Activated naive CD4-positive, alpha-beta T cell treated with anti-CD3 and anti-CD28 coated beads for 36 hours (primary cell): ENCODE measurements at regions not wholly inside any gene's neighbourhood (a gene's known extent, or its start where the extent isn't known, plus 50 kb on each side); places are given as distances from the start of the nearest gene placed in this dataset.
"Not testable (repeated sequence)": the region's sequence is repeated elsewhere in the genome, so short reads cannot be mapped to it uniquely, and the experiment has no call there.

ENCODE experiments used
- CTCF ChIA-PET: fragments of 350-600 bp; sonication (Branson Sonifier 250); formaldehyde crosslinking; loops from one replicate; lab custom pipeline; 2021; ENCODE audit warnings: antibody characterized with exemption; lab: Charles Lee
- DNase-seq: peaks from one replicate; pipeline ENCODE4 v3.0.0-alpha.2; 2020
- H3K27ac Mint-ChIP-seq: one replicate; pipeline ENCODE4 v1.8.0; 2021; ENCODE audit warnings: mild to moderate bottlenecking, mixed read lengths
- H3K27me3 Mint-ChIP-seq: one replicate; pipeline ENCODE4 v1.8.0; 2021; ENCODE audit warnings: low read depth, mixed read lengths
- H3K36me3 Mint-ChIP-seq: one replicate; pipeline ENCODE4 v1.8.0; 2021; ENCODE audit warnings: low read depth, mixed read lengths
- H3K4me1 Mint-ChIP-seq: one replicate; pipeline ENCODE4 v1.8.0; 2021; ENCODE audit warnings: low read depth, mixed read lengths
- H3K4me3 Mint-ChIP-seq: one replicate; pipeline ENCODE4 v1.8.0; 2021; ENCODE audit warnings: mild to moderate bottlenecking, moderate library complexity, mixed read lengths
- H3K9me3 Mint-ChIP-seq: one replicate; pipeline ENCODE4 v1.8.0; 2021; ENCODE audit warnings: mixed read lengths
- intact Hi-C: fragments of 100-400 bp; cut with micrococcal nuclease; formaldehyde crosslinking; loops from one replicate; pipeline ENCODE4 v1.15.1; 2023

- CTCF ChIA-PET, result no interaction called here
- DNase-seq, result no peak
- H3K27me3 Mint-ChIP-seq, result no peaks in the 10 kb centered on the region
- H3K4me3 Mint-ChIP-seq, result no peak overlapping the region
- H3K27ac Mint-ChIP-seq, result no peak overlapping the region
- no peaks in the 10 kb centered on the region for H3K36me3 Mint-ChIP-seq
- H3K9me3 Mint-ChIP-seq, result no peaks in the 10 kb centered on the region
- no peaks in the 10 kb centered on the region for H3K4me1 Mint-ChIP-seq
- intact Hi-C loops, result no loop called here
Observed at GRCh38 chr5:126122942-126123341, 300.3 kb upstream of the GRAMD2B start.

- DNase-seq, result no peak
- H3K27ac Mint-ChIP-seq, result no peak overlapping the region
- H3K4me1 Mint-ChIP-seq, result no peaks in the 10 kb centered on the region
- no peaks in the 10 kb centered on the region for H3K36me3 Mint-ChIP-seq
- intact Hi-C loops, result no loop called here
- CTCF ChIA-PET, result no interaction called here
- no peaks in the 10 kb centered on the region for H3K27me3 Mint-ChIP-seq
- H3K9me3 Mint-ChIP-seq, result peaks cover 4% of the 10 kb centered on the region
- H3K4me3 Mint-ChIP-seq, result no peak overlapping the region
Observed at GRCh38 chr5:126124706-126125345, 298.4 kb upstream of the GRAMD2B start.

DNA sequence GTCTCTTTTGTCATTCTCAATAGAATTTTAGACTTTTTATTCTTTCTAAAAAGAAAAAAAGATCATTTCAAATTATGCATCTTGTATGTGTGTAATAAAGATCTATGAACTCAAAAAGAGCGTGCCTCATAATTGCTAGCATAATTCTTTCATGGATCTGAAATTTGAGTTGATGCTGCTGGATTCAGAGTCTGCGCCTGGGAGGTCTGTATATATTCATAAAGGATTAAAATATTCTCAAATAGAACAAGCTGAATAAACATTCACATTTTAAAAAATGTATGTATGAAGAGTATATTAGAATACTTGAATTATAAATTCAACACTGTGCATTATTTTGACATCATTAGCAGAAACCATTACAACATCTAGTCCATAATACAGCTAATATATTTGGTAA, 297.8 kb upstream of the GRAMD2B start:
- peaks cover 4% of the 10 kb centered on the region for H3K9me3 Mint-ChIP-seq
- no peaks in the 10 kb centered on the region for H3K36me3 Mint-ChIP-seq
- H3K4me1 Mint-ChIP-seq, result no peaks in the 10 kb centered on the region
- intact Hi-C loops, result no loop called here
- no peak for DNase-seq
- H3K27me3 Mint-ChIP-seq, result no peaks in the 10 kb centered on the region
- CTCF ChIA-PET, result no interaction called here
- no peak overlapping the region for H3K4me3 Mint-ChIP-seq
- H3K27ac Mint-ChIP-seq, result no peak overlapping the region

GRCh38 chr5:126126574-126126973, 296.6 kb upstream of the GRAMD2B start:
- CTCF ChIA-PET, result no interaction called here
- no peak overlapping the region for H3K27ac Mint-ChIP-seq
- no peaks in the 10 kb centered on the region for H3K4me1 Mint-ChIP-seq
- no peak for DNase-seq
- H3K9me3 Mint-ChIP-seq, result peaks cover 4% of the 10 kb centered on the region
- no peak overlapping the region for H3K4me3 Mint-ChIP-seq
- no peaks in the 10 kb centered on the region for H3K27me3 Mint-ChIP-seq
- H3K36me3 Mint-ChIP-seq, result no peaks in the 10 kb centered on the region
- intact Hi-C loops, result no loop called here

GRCh38 chr5:126127371-126127770, 295.8 kb upstream of the GRAMD2B start:
- H3K36me3 Mint-ChIP-seq, H3K4me3 Mint-ChIP-seq, CTCF ChIA-PET: not testable (repeated sequence)

DNA sequence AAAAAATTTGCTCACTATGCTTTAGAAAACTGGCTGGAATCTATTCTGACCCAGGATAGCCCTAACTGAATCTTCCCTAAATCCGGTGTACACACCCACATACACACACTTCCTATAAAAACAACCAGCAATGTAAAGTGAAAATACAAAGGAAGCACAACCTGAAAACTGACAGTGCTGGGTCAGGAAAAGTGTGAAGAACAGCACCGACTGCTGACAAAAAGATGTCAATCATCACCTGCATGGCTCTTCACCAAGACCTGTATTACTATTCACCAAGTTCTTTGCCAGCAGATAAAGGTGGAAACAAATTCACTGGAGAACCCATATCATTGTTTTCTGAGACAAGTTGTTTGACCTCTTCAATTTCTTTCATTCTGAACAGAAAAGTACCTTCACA, 293.8 kb upstream of the GRAMD2B start:
- Mint-ChIP-seq H3K4me1 (no peaks in the 10 kb centered on the region), H3K36me3 (no peaks in the 10 kb centered on the region), H3K4me3 (no peak overlapping the region), H3K27ac (no peak overlapping the region), H3K9me3 (peaks cover 8% of the 10 kb centered on the region), H3K27me3 (no peaks in the 10 kb centered on the region)
- no peak for DNase-seq
- CTCF ChIA-PET, result no interaction called here
- intact Hi-C loops, result no loop called here

More at GRCh38 chr5:126127371-126127770, 295.8 kb upstream of the GRAMD2B start:
- H3K27ac Mint-ChIP-seq, DNase-seq, H3K27me3 Mint-ChIP-seq, H3K9me3 Mint-ChIP-seq, intact Hi-C loops, H3K4me1 Mint-ChIP-seq: not testable (repeated sequence)

DNA sequence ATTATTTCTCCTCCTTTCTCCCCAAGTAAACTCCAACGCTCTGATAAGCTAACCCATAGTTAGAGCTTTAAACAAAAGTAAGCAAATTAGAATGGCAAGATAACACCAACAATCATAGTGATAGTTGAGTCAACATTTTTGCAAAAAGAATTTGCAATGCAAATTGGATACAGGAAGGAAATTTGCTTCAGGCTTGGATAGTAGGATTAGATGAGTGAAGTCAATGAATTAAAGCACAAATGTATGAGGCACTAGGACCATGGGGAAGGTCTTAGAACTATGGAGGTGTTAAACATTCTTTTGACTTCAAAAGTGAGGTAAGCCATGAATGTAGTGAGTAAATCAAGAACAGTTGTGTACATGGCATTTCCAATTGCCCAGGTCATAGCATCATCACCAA, 289.8 kb upstream of the GRAMD2B start:
- Mint-ChIP-seq H3K27me3 (no peaks in the 10 kb centered on the region), H3K27ac (no peak overlapping the region)
- no peak for DNase-seq

DNA sequence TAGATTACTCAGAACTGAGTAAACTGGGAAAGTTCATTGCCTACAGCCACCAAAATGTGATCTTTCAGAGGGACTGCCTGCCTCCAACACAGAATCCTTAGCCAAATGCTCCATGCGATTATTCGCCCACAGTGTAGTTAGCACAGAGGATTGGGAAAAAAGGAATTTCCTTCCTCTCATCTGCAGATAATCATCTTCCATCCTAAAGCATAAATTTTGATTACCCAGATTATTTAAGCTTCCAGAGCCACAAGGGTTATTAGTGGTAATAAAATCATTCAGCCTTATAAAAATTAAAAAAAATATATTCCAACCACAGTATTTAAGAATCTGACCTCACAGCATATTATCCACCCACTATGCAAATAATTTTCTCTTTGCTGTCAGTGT, 285.3 kb upstream of the GRAMD2B start:
- CTCF ChIA-PET, result no interaction called here
- DNase-seq, result no peak
- H3K4me1 Mint-ChIP-seq, result no peaks in the 10 kb centered on the region
- no peaks in the 10 kb centered on the region for H3K27me3 Mint-ChIP-seq
- intact Hi-C loops, result no loop called here
- H3K9me3 Mint-ChIP-seq, result peaks cover 7% of the 10 kb centered on the region
- H3K4me3 Mint-ChIP-seq, result no peak overlapping the region
- no peaks in the 10 kb centered on the region for H3K36me3 Mint-ChIP-seq
- H3K27ac Mint-ChIP-seq, result no peak overlapping the region

More for the DNA sequence above, 289.8 kb upstream of the GRAMD2B start:
- no peaks in the 10 kb centered on the region for H3K36me3 Mint-ChIP-seq
- H3K4me1 Mint-ChIP-seq, result no peaks in the 10 kb centered on the region
- CTCF ChIA-PET, result interaction anchor here (0.8 kb wide), 1 partner anchor 1455 kb away, joined by 3 read pairs; no protein-coding TSS in a partner anchor
- H3K4me3 Mint-ChIP-seq, result no peak overlapping the region
- peaks cover 9% of the 10 kb centered on the region for H3K9me3 Mint-ChIP-seq
- intact Hi-C loops, result no loop called here

- no peak overlapping the region for H3K4me3 Mint-ChIP-seq
- H3K27ac Mint-ChIP-seq, result no peak overlapping the region
- no peaks in the 10 kb centered on the region for H3K4me1 Mint-ChIP-seq
- H3K9me3 Mint-ChIP-seq, result peaks cover 4% of the 10 kb centered on the region
- CTCF ChIA-PET, result no interaction called here
- no peak for DNase-seq
- no peaks in the 10 kb centered on the region for H3K27me3 Mint-ChIP-seq
- intact Hi-C loops, result no loop called here
- no peaks in the 10 kb centered on the region for H3K36me3 Mint-ChIP-seq
Observed at GRCh38 chr5:126138281-126138931, 284.8 kb upstream of the GRAMD2B start.

- H3K36me3 Mint-ChIP-seq, result no peaks in the 10 kb centered on the region
- intact Hi-C loops, result no loop called here
- CTCF ChIA-PET, result no interaction called here
Observed at GRCh38 chr5:126139086-126139485, 284.1 kb upstream of the GRAMD2B start.

GRCh38 chr5:126139773-126140172, 283.4 kb upstream of the GRAMD2B start:
- Mint-ChIP-seq H3K27ac (no peak overlapping the region), H3K36me3 (no peaks in the 10 kb centered on the region), H3K4me3 (no peak overlapping the region), H3K27me3 (no peaks in the 10 kb centered on the region), H3K9me3 (peaks cover 5% of the 10 kb centered on the region), H3K4me1 (no peaks in the 10 kb centered on the region)
- CTCF ChIA-PET, result no interaction called here
- intact Hi-C loops, result no loop called here
- no peak for DNase-seq

More at GRCh38 chr5:126139086-126139485, 284.1 kb upstream of the GRAMD2B start:
- no peak for DNase-seq
- Mint-ChIP-seq H3K27ac (no peak overlapping the region), H3K4me1 (no peaks in the 10 kb centered on the region), H3K9me3 (peaks cover 5% of the 10 kb centered on the region), H3K27me3 (no peaks in the 10 kb centered on the region), H3K4me3 (no peak overlapping the region)

DNA sequence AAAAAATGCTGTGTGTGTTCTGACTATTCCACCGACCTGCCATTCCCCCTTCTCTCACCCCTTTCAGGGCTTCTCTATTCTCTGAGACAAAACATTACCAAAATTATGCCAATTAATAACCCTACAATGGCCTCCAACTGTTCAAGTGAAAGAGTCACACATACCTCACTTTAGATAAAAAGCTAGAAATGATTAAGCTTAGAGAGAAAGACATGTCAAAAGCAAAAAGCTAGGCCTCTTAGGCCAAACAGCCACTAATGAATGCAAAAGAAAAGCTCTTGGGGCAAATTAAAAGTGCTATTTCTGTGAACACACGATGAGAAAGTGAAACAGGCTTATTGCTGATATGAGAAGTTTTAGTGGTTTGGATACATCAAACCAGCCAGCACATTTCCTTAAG, 279.6 kb upstream of the GRAMD2B start:
- peaks cover 6% of the 10 kb centered on the region for H3K9me3 Mint-ChIP-seq
- no peaks in the 10 kb centered on the region for H3K27me3 Mint-ChIP-seq
- CTCF ChIA-PET, result no interaction called here
- H3K4me3 Mint-ChIP-seq, result no peak overlapping the region
- no peak for DNase-seq
- no peaks in the 10 kb centered on the region for H3K4me1 Mint-ChIP-seq
- intact Hi-C loops, result no loop called here
- H3K36me3 Mint-ChIP-seq, result no peaks in the 10 kb centered on the region
- H3K27ac Mint-ChIP-seq, result no peak overlapping the region

- DNase-seq, intact Hi-C loops, H3K4me1 Mint-ChIP-seq, H3K27ac Mint-ChIP-seq, H3K36me3 Mint-ChIP-seq, CTCF ChIA-PET, H3K4me3 Mint-ChIP-seq, H3K27me3 Mint-ChIP-seq: not testable (repeated sequence)
- H3K9me3 Mint-ChIP-seq, result peaks cover 18% of the 10 kb centered on the region
Observed at GRCh38 chr5:126150319-126150718, 272.9 kb upstream of the GRAMD2B start.
